A673 (cell line): ENCODE measurements at regions not wholly inside any gene's neighbourhood (a gene's known extent, or its start where the extent isn't known, plus 50 kb on each side); places are given as distances from the start of the nearest gene placed in this dataset.

Experiments
- CTCF ChIP-seq: fragments of 300-800, 200-600 bp; sonication (generic); conservative IDR thresholded peaks from 2 replicates; pipeline ENCODE4 v1.5.1; 2017; ENCODE audit warnings: low read depth, mild to moderate bottlenecking, antibody characterized with exemption, low read length, moderate library complexity, mixed read lengths
- EZH2 ChIP-seq: fragments of 200-600 bp; sonication (generic); IDR thresholded peaks from 2 replicates; pipeline ENCODE4 v1.6.1; 2017; ENCODE audit warnings: borderline replicate concordance, low read depth, mild to moderate bottlenecking, mixed read lengths, antibody characterized with exemption, low read length; ENCODE audit not compliant: poor library complexity, severe bottlenecking

DNA sequence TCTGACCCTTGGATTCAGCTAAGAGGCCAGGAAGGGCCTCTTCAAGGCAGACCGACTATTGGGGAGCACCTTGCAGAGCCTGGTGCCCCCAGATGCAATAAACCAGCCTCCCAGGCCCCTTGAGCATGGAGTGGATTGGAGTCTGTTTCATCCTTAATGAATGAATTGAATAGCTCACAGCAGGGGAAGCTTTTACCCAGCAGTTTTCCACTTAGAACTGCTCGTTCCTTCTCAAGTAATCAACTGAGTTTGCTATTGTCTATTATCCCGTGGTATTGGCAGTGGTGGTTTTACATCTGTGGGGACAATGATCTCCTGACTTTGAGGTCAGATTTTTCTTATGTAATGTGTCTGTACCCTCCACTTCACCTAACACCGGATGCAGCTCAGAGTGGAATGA is 197.6 kb downstream of the AACS start:
- TF ChIP-seq CTCF (no peak), EZH2 (no peak)
